GM18909 (cell line): ENCODE measurements at regions not wholly inside any gene's neighbourhood (a gene's known extent, or its start where the extent isn't known, plus 50 kb on each side); places are given as distances from the start of the nearest gene placed in this dataset.

ENCODE experiments used
- ATAC-seq: cut with Tn5 transposase; IDR thresholded peaks from one replicate; pipeline ENCODE4 v1.9.1; 2021; ENCODE audit warnings: mild to moderate bottlenecking; ENCODE audit not compliant: unreplicated experiment, poor library complexity

DNA sequence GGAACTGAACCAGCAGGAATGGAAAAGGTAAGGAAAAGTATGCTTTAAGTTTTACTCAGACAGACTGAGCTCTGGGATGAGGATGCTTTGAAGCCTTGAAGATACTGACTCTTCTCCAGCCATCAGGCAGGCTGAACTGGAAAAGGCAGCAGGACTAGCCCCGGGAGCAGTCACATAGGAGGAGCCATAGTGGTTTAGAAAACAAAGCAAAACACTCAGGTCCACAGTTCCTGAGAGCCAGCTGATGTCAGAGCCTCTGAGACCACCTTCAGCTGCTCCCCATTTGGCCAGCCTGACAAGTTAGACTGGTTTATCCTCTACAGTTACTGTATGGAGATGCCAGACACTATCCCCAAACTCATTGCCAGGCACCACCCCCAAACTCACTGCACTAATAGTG, 167.9 kb upstream of the CPEB2 start:
- no peak for ATAC-seq

DNA sequence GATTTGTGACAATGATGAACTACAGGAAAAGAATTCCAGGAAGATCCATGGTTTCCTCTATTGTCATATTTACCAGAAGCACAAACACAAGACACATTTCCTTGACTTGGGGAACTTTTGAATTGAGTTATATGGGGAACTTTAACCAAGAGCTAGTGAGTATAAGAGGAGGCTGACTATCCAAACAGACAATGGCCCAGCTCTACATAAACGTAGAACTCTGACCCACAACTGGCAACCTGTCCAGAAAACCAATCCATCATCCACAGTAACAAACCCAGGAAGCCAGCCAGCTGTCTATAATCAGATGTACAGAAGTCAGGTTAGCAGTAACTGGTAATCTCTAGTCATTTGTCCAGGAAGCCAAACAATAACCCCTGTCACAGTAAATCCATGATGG, 167.0 kb upstream of the CPEB2 start:
- no peak for ATAC-seq

- no peak for ATAC-seq
Measured at GRCh38 chr4:14835708-14836425, 166.4 kb upstream of the CPEB2 start.

DNA sequence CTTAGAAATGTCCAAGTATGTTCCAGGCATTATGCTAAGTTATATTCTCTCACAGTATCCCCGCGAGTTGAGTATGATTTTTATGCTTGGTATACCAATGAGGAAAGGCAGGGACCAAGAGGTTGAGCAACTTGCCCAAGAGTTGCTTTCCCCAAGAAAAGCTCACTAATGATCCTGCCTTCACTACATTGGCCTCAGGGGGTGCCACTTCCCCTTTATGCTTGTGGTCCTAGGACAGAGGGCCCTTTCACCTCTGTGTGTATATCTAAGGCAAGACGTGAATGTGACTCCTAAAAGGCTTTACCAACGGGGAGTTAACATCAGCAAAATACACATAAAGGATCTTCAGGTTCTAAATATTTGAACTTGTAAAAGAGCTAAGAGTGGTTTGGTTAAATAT, 164.4 kb upstream of the CPEB2 start:
- ATAC-seq = no peak

DNA sequence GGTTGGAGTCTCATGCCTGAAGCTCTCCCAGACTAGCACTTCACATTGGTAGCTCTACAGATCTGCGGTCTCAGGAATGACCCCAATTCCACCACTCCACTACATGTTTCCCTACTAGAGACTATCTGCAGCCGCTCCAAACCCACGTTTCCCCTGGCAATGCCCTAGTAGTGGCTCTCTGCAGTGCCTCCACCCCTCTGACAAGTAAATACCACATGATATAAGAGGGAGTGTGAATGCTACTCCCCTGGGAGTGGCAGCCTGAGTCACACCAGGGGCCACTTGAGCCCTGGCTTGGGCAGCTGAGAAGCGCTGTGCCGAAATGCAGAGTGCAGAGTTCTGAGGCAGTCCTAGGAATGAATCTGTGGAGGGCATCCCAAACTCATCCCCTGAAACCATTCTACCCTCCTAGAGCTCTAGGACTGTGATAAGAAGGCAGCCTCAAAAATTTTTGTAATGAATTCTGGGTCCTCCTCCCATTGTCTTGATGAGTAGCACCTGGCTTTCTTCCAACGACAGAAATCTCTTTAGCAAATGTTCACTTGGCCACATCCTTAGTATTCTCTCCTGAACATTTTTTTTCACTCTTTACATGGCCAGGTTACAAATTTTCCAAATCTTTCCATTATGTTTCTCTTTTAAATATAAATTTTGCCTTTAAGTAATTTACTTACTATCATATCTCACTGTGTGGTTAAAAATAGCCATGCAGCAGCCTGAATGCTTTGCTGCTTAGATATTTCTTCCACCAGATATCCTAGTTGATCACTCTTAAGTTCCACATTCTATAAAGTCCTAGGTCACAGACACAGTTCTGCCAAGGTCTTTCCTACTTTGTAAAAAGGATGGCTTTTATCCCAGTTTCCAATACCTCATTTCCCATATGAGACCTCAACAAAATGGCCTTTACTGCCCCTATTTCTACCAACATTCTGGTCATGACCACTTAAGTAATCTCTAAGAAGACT, 160.2 kb upstream of the CPEB2 start:
- no peak for ATAC-seq

DNA sequence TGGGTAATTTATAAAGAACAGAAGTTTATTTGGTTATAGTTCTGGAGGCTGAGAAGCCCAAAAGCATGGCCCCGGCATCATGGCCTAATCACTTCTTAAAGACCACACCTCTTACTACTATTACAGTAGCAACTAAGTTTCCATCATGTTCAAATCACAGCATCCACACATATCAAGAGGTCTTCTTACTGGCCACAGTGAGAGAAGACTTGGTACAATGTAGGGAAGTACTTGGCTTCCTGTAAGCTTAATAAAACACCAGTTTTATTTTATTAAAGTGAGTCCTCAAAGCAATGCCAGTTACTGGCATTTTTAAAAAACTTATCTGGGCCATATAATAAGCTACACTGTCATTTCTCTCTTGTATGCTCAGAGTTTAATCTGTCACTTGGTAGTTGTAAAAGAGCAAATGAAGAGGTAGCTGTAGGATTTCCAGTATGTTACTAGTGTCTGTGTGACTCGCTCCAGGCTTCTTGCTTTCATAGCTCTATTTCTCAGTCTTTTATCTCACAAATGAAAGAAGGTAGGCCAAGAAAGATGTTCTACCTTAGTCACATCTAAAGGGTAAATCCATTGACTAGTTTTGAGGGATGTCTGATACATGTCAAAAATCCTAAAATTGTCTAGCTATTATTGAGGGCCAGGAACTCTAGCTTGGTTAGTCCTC, 159.2 kb upstream of the CPEB2 start:
- no peak for ATAC-seq

GRCh38 chr4:14844061-14844460, 158.2 kb upstream of the CPEB2 start:
- no peak for ATAC-seq

DNA sequence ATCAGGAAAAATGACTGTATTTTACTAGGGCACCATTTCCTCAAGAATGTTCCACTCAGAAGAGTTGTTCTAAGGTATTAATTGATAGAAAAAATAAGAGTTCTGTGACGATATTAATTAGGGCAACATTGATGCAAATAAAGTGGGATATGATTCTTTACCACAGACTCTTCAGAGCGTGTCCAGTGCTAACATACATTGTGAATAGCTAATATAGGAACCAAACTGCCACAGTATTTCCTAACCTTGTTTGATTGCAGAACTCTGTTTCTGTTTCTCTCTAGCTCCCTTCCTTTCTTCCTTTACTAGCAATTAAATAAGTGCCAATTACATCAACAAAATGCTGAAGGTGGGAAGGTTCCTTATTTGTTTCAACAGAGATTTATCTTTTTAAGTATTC, 154.1 kb upstream of the CPEB2 start:
- no peak for ATAC-seq

DNA sequence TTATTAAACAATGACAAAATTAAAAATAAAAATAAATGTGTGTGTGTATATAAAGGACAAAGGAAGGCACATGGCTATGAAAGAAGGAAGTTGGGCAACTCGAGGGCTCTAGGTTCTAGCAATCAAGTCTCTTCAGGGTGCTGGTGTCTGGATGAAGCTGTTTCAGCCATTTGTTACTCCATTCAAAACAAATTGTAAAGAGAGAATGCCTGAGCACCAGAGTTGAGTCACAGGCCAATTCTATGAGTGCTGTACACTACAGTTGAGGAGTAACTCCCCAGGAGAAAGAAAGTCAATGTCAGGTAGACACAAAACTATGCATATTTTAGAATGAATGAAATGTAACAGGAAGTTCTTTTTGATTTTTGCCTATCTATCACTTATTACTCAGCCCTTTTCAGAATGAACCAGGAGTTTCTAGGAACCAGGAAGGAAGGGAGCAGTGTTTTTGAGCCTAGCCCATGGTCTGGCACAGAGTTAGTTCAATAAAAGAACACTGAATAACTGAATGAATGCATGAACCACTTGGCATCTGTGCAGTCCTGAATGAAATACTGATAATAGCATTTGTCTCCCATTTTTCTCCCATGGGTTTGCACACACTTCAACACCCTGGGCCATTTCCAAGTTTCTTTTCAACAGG, 151.7 kb upstream of the CPEB2 start:
- ATAC-seq = no peak

- ATAC-seq = no peak
Measured at GRCh38 chr4:14853176-14853943, 148.9 kb upstream of the CPEB2 start.

DNA sequence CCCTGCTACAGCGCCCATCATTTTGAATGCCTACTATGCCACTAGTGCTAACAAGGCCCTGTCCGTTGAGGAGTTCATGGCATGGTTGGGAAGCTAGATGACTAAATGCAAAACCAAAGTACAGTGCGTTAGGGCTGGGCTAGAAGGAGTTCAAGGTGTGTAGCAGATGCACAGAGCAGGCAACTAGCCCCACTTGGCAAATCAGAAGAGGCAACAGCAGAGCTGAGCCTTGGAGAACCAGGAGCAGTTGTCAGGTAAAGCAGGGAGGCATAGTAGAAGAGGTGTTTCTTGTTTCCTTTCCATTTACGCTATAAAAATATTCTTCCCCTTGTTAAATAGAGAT, 146.6 kb upstream of the CPEB2 start:
- no peak for ATAC-seq

GRCh38 chr4:14856062-14856933, 146.0 kb upstream of the CPEB2 start:
- peak; percentile 99 for ATAC-seq

DNA sequence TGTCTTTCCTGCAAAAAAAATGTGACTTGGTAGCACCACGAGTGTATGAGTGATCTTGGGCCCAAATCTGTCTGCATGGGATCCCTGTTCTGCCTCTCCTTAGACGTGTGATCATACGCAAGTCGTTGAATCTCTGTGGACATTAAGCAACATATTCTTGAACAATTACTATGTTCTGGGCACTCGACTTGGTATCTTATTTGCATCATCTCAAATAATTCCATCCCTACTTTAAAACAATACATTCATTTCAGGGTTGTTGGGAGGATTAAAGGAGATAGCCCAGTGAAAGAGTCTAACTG, 145.4 kb upstream of the CPEB2 start:
- no peak for ATAC-seq

DNA sequence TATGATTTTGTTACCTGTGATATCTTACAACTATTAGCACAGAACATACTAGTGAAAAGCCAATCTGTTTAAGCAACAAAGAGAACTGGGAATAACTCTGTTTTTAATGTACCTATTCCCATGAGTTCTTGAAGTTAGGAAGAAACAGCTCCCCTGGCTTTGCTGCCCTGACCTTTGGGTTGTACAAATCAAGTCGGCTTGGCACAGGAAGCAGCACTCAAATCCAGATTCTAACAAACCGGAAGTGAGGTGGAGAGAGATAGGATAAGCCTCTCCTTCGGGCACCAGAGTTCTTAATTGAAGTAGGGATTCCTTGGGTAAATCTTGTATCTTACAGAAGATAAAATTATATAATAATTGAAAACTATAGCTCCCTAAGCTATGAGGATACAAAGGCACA, 144.8 kb upstream of the CPEB2 start:
- ATAC-seq = no peak

DNA sequence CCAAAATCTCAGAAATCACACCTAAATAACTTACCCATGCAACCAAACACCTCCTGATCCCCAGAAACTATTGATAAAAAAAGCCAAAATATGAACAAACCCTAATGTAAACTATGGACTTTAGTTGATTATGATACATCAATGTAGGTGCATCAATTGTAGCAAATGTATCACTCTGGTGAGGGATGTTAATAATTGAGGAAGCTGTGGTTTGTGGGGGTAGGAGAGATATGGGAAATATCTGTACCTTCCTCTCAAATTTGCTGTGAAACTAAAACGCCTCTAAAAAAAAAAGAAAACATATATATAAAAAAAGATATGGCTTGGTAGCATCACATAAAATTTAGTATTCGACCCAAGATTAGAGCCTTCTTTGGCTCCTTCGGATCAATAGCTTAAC, 144.3 kb upstream of the CPEB2 start:
- no peak for ATAC-seq

DNA sequence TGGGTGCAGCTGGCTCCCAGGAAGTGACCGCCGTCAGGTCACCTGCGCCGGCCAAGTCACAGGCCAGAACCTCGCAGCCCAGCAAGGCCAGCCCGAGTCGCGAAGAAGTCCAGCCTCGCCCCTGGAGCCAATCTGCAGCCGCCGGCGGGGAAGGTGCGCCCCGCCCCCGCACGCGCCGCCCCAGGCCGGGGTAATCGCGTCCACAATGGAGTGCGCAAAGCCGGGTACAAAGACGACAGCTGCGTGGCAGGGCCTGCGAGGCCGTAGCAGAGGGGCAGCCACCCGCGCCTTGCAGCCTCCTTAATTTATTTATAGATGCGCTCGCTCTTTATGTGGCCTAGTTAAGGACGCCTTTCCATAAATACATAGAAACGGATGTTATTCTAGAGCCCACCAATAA, 139.4 kb upstream of the CPEB2 start:
- no peak for ATAC-seq

DNA sequence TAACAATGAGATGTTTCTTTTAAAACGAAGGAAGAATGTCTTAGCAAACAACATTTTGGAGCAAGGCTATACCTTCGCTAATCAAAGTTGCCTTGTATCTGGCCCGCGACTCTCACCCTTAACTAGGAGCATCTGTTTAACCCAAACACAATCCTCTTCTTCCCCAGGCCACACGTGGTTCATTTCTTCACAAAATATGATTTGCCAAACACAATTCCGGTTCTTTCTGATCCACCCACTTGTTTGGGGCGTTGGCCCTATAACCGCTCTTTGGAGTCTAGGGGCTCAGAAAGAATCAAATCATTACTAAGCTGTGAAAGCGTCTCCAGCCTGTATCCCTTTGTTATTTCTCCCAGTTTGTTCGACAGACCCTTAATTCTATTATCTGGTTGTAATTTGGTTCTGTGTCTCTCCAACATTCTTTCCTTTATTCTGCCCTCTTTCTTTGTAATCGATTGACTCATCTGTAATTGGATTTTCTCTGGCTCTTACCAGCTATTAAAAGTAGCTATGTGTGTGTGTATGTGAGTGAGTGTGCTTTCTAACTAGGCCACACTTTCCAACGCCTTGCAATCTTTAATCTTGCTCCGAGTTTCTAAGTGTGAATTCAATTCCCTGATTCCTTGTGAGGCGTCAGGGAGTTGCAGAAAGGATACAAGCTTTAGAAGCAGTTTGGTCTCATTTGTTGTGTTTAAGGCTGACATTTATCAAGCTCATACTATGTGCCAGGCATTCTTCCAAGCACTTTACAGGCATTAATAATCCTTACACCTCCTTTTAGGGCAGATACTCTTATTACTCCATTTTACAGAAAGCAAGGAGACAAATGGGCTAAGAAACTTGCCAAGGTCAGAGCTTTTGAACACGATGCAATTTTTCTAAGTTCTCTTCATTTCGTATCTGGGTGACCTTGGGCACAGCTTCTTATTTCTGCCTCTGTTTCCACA, 138.6 kb upstream of the CPEB2 start:
- ATAC-seq = no peak

- ATAC-seq = no peak
Measured at GRCh38 chr4:14864365-14865030, 137.8 kb upstream of the CPEB2 start.
